ENCODE measurements at regions not wholly inside any gene's neighbourhood (a gene's known extent, or its start where the extent isn't known, plus 50 kb on each side); places are given as distances from the start of the nearest gene placed in this dataset.

DNA sequence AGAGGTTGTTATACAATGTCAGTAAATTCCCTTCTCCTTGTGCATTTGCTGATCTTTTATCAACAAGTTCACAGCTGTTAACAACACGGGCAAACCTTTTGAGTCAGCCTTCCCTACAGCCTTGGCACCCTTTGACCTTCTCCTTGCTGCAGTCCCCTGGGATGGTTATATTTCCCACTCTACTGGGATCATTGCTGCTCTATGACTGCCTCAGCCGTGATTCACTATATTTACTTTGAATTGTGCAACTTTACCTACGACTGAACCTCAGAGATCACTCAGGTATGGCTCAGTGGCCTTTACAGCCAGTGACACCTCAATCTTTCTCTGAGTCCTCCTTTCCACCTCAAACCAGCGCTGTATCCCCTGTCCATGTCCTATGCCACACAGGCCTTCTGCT, 1293.3 kb downstream of the EPHA7 start:
- H3K27ac ChIP-seq: no peak overlapping the region
- H3K4me3 ChIP-seq: no peak overlapping the region
- DNase-seq (no peak), FAIRE-seq (no peak), ATAC-seq (no peak)
- no peaks in the 10 kb centered on the region for H3K36me3 ChIP-seq
- 32 to 42% methylated on average over 4 of the region's 4 CpGs for WGBS, 2 donors
- no peaks in the 10 kb centered on the region for H3K9me3 ChIP-seq
- no peaks in the 10 kb centered on the region for H3K27me3 ChIP-seq
- intact Hi-C loops (cut with DNase I): no loop called here
- TF ChIP-seq, protein P1, sequence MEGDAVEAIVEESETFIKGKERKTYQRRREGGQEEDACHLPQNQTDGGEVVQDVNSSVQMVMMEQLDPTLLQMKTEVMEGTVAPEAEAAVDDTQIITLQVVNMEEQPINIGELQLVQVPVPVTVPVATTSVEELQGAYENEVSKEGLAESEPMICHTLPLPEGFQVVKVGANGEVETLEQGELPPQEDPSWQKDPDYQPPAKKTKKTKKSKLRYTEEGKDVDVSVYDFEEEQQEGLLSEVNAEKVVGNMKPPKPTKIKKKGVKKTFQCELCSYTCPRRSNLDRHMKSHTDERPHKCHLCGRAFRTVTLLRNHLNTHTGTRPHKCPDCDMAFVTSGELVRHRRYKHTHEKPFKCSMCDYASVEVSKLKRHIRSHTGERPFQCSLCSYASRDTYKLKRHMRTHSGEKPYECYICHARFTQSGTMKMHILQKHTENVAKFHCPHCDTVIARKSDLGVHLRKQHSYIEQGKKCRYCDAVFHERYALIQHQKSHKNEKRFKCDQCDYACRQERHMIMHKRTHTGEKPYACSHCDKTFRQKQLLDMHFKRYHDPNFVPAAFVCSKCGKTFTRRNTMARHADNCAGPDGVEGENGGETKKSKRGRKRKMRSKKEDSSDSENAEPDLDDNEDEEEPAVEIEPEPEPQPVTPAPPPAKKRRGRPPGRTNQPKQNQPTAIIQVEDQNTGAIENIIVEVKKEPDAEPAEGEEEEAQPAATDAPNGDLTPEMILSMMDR (IDR thresholded peaks at IDR 0.05): no peak
- no peaks in the 10 kb centered on the region for H3K4me1 ChIP-seq

DNA sequence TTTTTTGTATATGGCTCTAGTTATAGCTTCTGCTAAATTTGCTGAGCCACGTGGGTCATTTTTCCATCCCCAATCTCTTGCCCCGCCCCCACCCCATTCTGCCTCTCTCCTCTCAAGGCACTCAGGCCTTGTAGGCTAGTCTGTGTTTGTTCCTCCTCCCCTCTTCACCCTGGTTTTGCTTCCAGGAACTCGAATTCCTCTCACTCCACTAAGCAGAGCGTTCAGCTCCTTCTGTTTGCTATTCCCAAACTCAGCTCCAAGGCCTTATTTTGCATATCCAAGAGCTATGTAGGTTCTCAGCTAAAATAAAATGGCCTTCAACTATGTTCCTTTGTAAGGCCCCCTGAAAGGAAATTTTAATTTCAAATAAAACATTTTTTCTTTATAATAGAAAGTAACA, 1293.7 kb downstream of the EPHA7 start:
- H3K4me3 ChIP-seq: no peak overlapping the region
- 38 to 48% methylated on average over 4 of the region's 4 CpGs for WGBS, 2 donors
- FAIRE-seq (no peak), DNase-seq (no peak), ATAC-seq (no peak)
- H3K9me3 ChIP-seq: no peaks in the 10 kb centered on the region
- H3K27ac ChIP-seq: no peak overlapping the region
- H3K4me1 ChIP-seq: no peaks in the 10 kb centered on the region
- TF ChIP-seq, protein P1 (IDR thresholded peaks at IDR 0.05): no peak
- intact Hi-C loops (cut with DNase I): no loop called here
- no peaks in the 10 kb centered on the region for H3K27me3 ChIP-seq
- no peaks in the 10 kb centered on the region for H3K36me3 ChIP-seq

DNA sequence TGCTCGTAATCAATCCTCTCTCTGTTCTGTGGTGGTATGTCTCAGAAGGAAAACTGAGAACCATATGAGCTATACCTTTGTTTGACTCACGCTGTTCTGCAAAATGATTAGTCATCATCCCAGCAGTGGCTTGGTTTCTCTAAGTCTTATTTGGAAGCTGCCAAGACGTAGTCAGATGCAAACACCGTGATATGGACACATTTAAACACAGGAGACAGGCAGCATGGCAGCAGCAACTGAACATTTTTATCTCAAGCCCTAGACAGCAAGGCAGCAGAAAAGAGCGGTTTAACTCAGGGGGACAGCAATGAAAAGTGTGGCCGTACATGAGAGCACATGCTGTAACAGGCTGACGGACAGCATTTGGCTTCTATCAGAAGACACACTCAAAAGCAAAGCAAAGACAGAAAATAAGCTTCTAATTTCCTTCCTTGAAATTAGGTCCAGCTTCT, 1295.1 kb downstream of the EPHA7 start:
- TF ChIP-seq, protein P1 (IDR thresholded peaks at IDR 0.05): no peak
- Histone ChIP-seq H3K27me3 (no peaks in the 10 kb centered on the region), H3K27ac (no peak overlapping the region), H3K36me3 (no peaks in the 10 kb centered on the region), H3K4me3 (no peak overlapping the region), H3K4me1 (no peaks in the 10 kb centered on the region), H3K9me3 (no peaks in the 10 kb centered on the region)
- 56% methylated on average over 7 of the region's 7 CpGs for WGBS, 2 donors
- intact Hi-C loops (cut with DNase I): no loop called here
- DNase-seq (no peak), FAIRE-seq (no peak), ATAC-seq (no peak)

DNA sequence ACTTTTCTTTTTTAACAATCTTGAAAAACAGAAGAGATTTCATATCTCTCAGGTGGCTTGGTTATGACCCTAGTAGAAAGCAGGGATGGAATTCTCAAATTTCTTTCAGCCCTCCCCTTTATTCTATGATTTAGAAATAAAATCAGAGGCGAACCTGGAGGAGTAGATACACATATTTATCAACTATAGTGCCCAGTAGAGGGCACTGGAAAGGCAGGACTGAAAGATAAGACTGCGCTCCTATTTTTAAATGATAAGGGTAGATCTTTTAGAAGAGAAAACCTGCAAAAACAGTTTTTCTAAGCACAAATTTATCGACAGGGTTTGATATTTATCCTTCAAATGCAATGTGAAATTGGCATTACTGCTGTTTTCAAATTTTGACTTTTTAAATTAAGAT, 1296.6 kb downstream of the EPHA7 start:
- H3K9me3 ChIP-seq: no peaks in the 10 kb centered on the region
- no peak overlapping the region for H3K4me3 ChIP-seq
- DNase-seq (no peak), ATAC-seq (no peak), FAIRE-seq (no peak)
- no peaks in the 10 kb centered on the region for H3K4me1 ChIP-seq
- intact Hi-C loops (cut with DNase I): no loop called here
- H3K36me3 ChIP-seq: no peaks in the 10 kb centered on the region
- no peak overlapping the region for H3K27ac ChIP-seq
- H3K27me3 ChIP-seq: no peaks in the 10 kb centered on the region
- TF ChIP-seq, protein P1 (IDR thresholded peaks at IDR 0.05): peak in 1 of 4 donors; percentile 11
- 15 to 28% methylated on average over 3 of the region's 3 CpGs for WGBS, 2 donors

DNA sequence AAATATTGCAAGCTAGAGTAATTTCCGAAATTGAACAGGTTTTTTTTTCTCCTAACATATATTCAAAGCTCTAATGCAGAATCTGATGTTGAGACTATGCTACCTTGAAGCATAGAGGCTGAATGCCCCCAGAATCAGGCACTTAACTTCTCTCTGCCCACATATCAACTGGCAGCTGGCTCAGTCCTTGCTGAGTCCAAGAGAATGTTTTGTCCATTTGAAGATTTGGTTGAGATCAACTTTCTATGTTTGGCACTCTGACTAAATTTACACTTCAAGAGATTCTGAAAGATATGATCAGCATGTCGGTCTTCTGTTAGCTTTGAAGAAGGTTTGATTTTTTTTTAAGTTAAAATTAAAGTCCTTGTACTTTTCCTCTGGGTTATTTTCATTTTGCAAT, 1298.1 kb downstream of the EPHA7 start:
- Histone ChIP-seq H3K36me3 (no peaks in the 10 kb centered on the region), H3K4me1 (no peaks in the 10 kb centered on the region), H3K9me3 (no peaks in the 10 kb centered on the region), H3K4me3 (no peak overlapping the region), H3K27ac (no peak overlapping the region), H3K27me3 (no peaks in the 10 kb centered on the region)
- FAIRE-seq: no peak
- no peak for DNase-seq
- WGBS, 2 donors: 38 to 55% methylated on average over 2 of the region's 2 CpGs
- intact Hi-C loops (cut with DNase I): no loop called here
- TF ChIP-seq, protein P1 (IDR thresholded peaks at IDR 0.05): no peak
- no peak for ATAC-seq
